HG02884 (cell line): ENCODE measurements at regions not wholly inside any gene's neighbourhood (a gene's known extent, or its start where the extent isn't known, plus 50 kb on each side); places are given as distances from the start of the nearest gene placed in this dataset.
"Not testable (repeated sequence)": the region's sequence is repeated elsewhere in the genome, so short reads cannot be mapped to it uniquely, and the experiment has no call there.

ENCODE experiments used
- ATAC-seq: cut with Tn5 transposase; IDR thresholded peaks from one replicate; pipeline ENCODE4 v1.9.1; 2021; ENCODE audit warnings: mild to moderate bottlenecking, moderate library complexity; ENCODE audit not compliant: unreplicated experiment

- ATAC-seq, result no peak
Observed at GRCh38 chr4:27119239-27119638, 258.6 kb downstream of the STIM2 start.

- ATAC-seq, result no peak
Observed at GRCh38 chr4:27121830-27122229, 261.2 kb downstream of the STIM2 start.

- no peak for ATAC-seq
Observed at GRCh38 chr4:27123123-27123768, 262.6 kb downstream of the STIM2 start.

- no peak for ATAC-seq
Observed at GRCh38 chr4:27123769-27124124, 263.1 kb downstream of the STIM2 start.

GRCh38 chr4:27126895-27127294, 266.3 kb downstream of the STIM2 start:
- not testable (repeated sequence) for ATAC-seq

GRCh38 chr4:27128443-27128842, 267.8 kb downstream of the STIM2 start:
- no peak for ATAC-seq

- no peak for ATAC-seq
Observed at GRCh38 chr4:27129871-27130366, 269.3 kb downstream of the STIM2 start.

GRCh38 chr4:27132497-27132896, 271.9 kb downstream of the STIM2 start:
- ATAC-seq, result no peak

- ATAC-seq, result no peak
Observed at GRCh38 chr4:27140486-27140885, 279.8 kb downstream of the STIM2 start.

GRCh38 chr4:27141530-27141929, 280.9 kb downstream of the STIM2 start:
- ATAC-seq, result no peak

- ATAC-seq, result no peak
Observed at GRCh38 chr4:27142841-27143240, 282.2 kb downstream of the STIM2 start.

- no peak for ATAC-seq
Observed at GRCh38 chr4:27145597-27145996, 285.0 kb downstream of the STIM2 start.

GRCh38 chr4:27148211-27148895, 287.7 kb downstream of the STIM2 start:
- ATAC-seq, result no peak

- ATAC-seq, result no peak
Observed at GRCh38 chr4:27149541-27150212, 289.0 kb downstream of the STIM2 start.

- ATAC-seq, result no peak
Observed at GRCh38 chr4:27152703-27153102, 292.1 kb downstream of the STIM2 start.

- ATAC-seq, result no peak
Observed at GRCh38 chr4:27154706-27155105, 294.1 kb downstream of the STIM2 start.

- ATAC-seq, result no peak
Observed at GRCh38 chr4:27161191-27161590, 300.6 kb downstream of the STIM2 start.

- ATAC-seq, result no peak
Observed at GRCh38 chr4:27168783-27169182, 308.1 kb downstream of the STIM2 start.

GRCh38 chr4:27173280-27173679, 312.6 kb downstream of the STIM2 start:
- ATAC-seq, result no peak

GRCh38 chr4:27176400-27176799, 315.8 kb downstream of the STIM2 start:
- no peak for ATAC-seq

GRCh38 chr4:27176881-27177280, 316.2 kb downstream of the STIM2 start:
- ATAC-seq, result no peak

- no peak for ATAC-seq
Observed at GRCh38 chr4:27178061-27178460, 317.4 kb downstream of the STIM2 start.
